ENCODE measurements at regions not wholly inside any gene's neighbourhood (a gene's known extent, or its start where the extent isn't known, plus 50 kb on each side); places are given as distances from the start of the nearest gene placed in this dataset.

GRCh38 chr7:131119381-131119780 is 208.3 kb upstream of the MKLN1 start:
- no peaks in the 10 kb centered on the region for H3K4me1 Mint-ChIP-seq
- CTCF ChIA-PET = no interaction called here
- no peaks in the 10 kb centered on the region; the same call in 1 of the 2 replicates for H3K27me3 Mint-ChIP-seq (ENCODE audit: low read depth)
- no peak for TF ChIP-seq ZNF281 (CRISPR knock-in tag; IDR thresholded peaks at IDR 0.05)
- no peak overlapping the region for H3K4me3 Mint-ChIP-seq
- H3K27ac Mint-ChIP-seq = no peak overlapping the region
- ATAC-seq = no peak
- H3K9me3 Mint-ChIP-seq = peaks cover 30% of the 10 kb centered on the region
- POLR2A ChIA-PET = interaction anchor here (0.6 kb wide), 1 partner anchor 12 kb away, joined by 3 read pairs; no protein-coding TSS in a partner anchor
- DNase-seq (ENCODE audit: low spot score) = no peak
- peaks cover 30% of the 10 kb centered on the region for H3K36me3 Mint-ChIP-seq

- Mint-ChIP-seq H3K9me3 (peaks cover 29% of the 10 kb centered on the region), H3K27me3 (ENCODE audit: low read depth) (no peaks in the 10 kb centered on the region; the same call in 1 of the 2 replicates), H3K36me3 (peaks cover 29% of the 10 kb centered on the region), H3K4me1 (peaks cover 3% of the 10 kb centered on the region; the same call in 1 of the 2 replicates), H3K4me3 (no peak overlapping the region), H3K27ac (no peak overlapping the region)
- DNase-seq (ENCODE audit: low spot score) = no peak
- ChIA-PET POLR2A (no interaction called here), CTCF (interaction anchor here (0.6 to 0.7 kb wide), 2 partner anchors 61 to 366 kb away, joined by 4 to 5 read pairs; no protein-coding TSS in a partner anchor)
- TF ChIP-seq FOXP4 (CRISPR knock-in tag; IDR thresholded peaks at IDR 0.05) = no peak
- TF ChIP-seq ESRRA (CRISPR knock-in tag; IDR thresholded peaks at IDR 0.05; ENCODE audit: borderline replicate concordance) = no peak
- no peak for TF ChIP-seq NFE2L1 (CRISPR knock-in tag; IDR thresholded peaks at IDR 0.05)
- TF ChIP-seq PRRX2 (CRISPR knock-in tag; IDR thresholded peaks at IDR 0.05) = no peak
- TF ChIP-seq ZNF317 (CRISPR knock-in tag; IDR thresholded peaks at IDR 0.05; ENCODE audit: borderline replicate concordance, low read depth) = no peak
- no peak for TF ChIP-seq ARID4B (CRISPR knock-in tag; IDR thresholded peaks at IDR 0.05; ENCODE audit: borderline replicate concordance)
- no peak for TF ChIP-seq PREB (CRISPR knock-in tag; IDR thresholded peaks at IDR 0.05; ENCODE audit: borderline replicate concordance)
- no peak for TF ChIP-seq HMGA2 (CRISPR knock-in tag; IDR thresholded peaks at IDR 0.05)
- TF ChIP-seq AR (CRISPR knock-in tag; IDR thresholded peaks at IDR 0.05) = no peak
- no peak for TF ChIP-seq ZNF396 (CRISPR knock-in tag; IDR thresholded peaks at IDR 0.05; ENCODE audit: borderline replicate concordance)
- no peak for TF ChIP-seq NFYB (CRISPR knock-in tag; conservative IDR thresholded peaks at IDR 0.05; ENCODE audit: low read depth)
- no peak for TF ChIP-seq SMAD4 (CRISPR knock-in tag; IDR thresholded peaks at IDR 0.05)
- TF ChIP-seq FOXP1 (CRISPR knock-in tag; IDR thresholded peaks at IDR 0.05; ENCODE audit: borderline replicate concordance) = no peak
- no peak for TF ChIP-seq ATF1 (CRISPR knock-in tag; IDR thresholded peaks at IDR 0.05)
- TF ChIP-seq PRDM15 (CRISPR knock-in tag; IDR thresholded peaks at IDR 0.05) = no peak
- no peak for TF ChIP-seq SOX15 (CRISPR knock-in tag; IDR thresholded peaks at IDR 0.05)
- TF ChIP-seq ZNF416 (CRISPR knock-in tag; IDR thresholded peaks at IDR 0.05) = no peak
- no peak for ATAC-seq
Measured at GRCh38 chr7:131122394-131122793, 205.3 kb upstream of the MKLN1 start.

Data from WTC11 (cell line).